ENCODE measurements at regions not wholly inside any gene's neighbourhood (a gene's known extent, or its start where the extent isn't known, plus 50 kb on each side); places are given as distances from the start of the nearest gene placed in this dataset.
"Not testable (repeated sequence)": the region's sequence is repeated elsewhere in the genome, so short reads cannot be mapped to it uniquely, and the experiment has no call there.

GRCh38 chr16:33712308-33712707 lies 252.9 kb downstream of the TP53TG3F start:
- DNase-seq, result not testable (repeated sequence)

GRCh38 chr16:33712851-33713709 lies 253.7 kb downstream of the TP53TG3F start:
- not testable (repeated sequence) for DNase-seq

GRCh38 chr16:33713710-33714538 lies 254.5 kb downstream of the TP53TG3F start:
- DNase-seq, result not testable (repeated sequence)

- DNase-seq, result not testable (repeated sequence)
Observed at GRCh38 chr16:33731167-33731566, 271.8 kb downstream of the TP53TG3F start.

- DNase-seq, result not testable (repeated sequence)
Observed at GRCh38 chr16:33734650-33735049, 275.2 kb downstream of the TP53TG3F start.

GRCh38 chr16:33766869-33767765 lies 307.7 kb downstream of the TP53TG3F start:
- DNase-seq, result not testable (repeated sequence)

- DNase-seq, result not testable (repeated sequence)
Observed at GRCh38 chr16:33768710-33769109, 309.3 kb downstream of the TP53TG3F start.

GRCh38 chr16:33769180-33769846 lies 309.9 kb downstream of the TP53TG3F start:
- DNase-seq, result not testable (repeated sequence)

GRCh38 chr16:33770478-33770877 lies 311.1 kb downstream of the TP53TG3F start:
- not testable (repeated sequence) for DNase-seq

- DNase-seq, result not testable (repeated sequence)
Observed at GRCh38 chr16:33771211-33771610, 311.8 kb downstream of the TP53TG3F start.

GRCh38 chr16:33773966-33774365 lies 314.6 kb downstream of the TP53TG3F start:
- not testable (repeated sequence) for DNase-seq

- DNase-seq, result not testable (repeated sequence)
Observed at GRCh38 chr16:33774724-33775123, 315.3 kb downstream of the TP53TG3F start.

- not testable (repeated sequence) for DNase-seq
Observed at GRCh38 chr16:33816328-33816944, 357.0 kb downstream of the TP53TG3F start.

GRCh38 chr16:33824736-33825135 lies 365.3 kb downstream of the TP53TG3F start:
- DNase-seq, result not testable (repeated sequence)

- DNase-seq, result not testable (repeated sequence)
Observed at GRCh38 chr16:33827522-33827921, 368.1 kb downstream of the TP53TG3F start.

- DNase-seq, result not testable (repeated sequence)
Observed at GRCh38 chr16:33839157-33839556, 379.7 kb downstream of the TP53TG3F start.

GRCh38 chr16:33844533-33844932 lies 385.1 kb downstream of the TP53TG3F start:
- DNase-seq, result peak; percentile 10

Measured in stimulated activated CD4-positive, alpha-beta T cell treated with anti-CD3 and anti-CD28 coated beads, Interleukin-12 subunit alpha, Interleukin-12 subunit beta, amount 100 ng/mL, for 4 hours (primary cell).